KBM-7 (cell line): ENCODE measurements at regions not wholly inside any gene's neighbourhood (a gene's known extent, or its start where the extent isn't known, plus 50 kb on each side); places are given as distances from the start of the nearest gene placed in this dataset.
"Not testable (repeated sequence)": the region's sequence is repeated elsewhere in the genome, so short reads cannot be mapped to it uniquely, and the experiment has no call there.

Experiments
- DNase-seq: peaks from one replicate; pipeline ENCODE4 v3.0.0-alpha.2; 2015
- in situ Hi-C: fragments of 300-500 bp; cut with MboI; formaldehyde crosslinking; loops from 2 replicates; pipeline ENCODE4 v1.14.3; 2020; ENCODE audit warnings: low sequenced_read_pairs, low pct_unique_long_range_greater_than_20kb, mixed read lengths

GRCh38 chr13:80011448-80012212, 329.3 kb downstream of the SPRY2 start:
- in situ Hi-C loops, result no loop called here
- DNase-seq, result peak; percentile 2

- DNase-seq, result no peak
- in situ Hi-C loops, result no loop called here
Measured at GRCh38 chr13:80010846-80011245, 330.1 kb downstream of the SPRY2 start.

DNA sequence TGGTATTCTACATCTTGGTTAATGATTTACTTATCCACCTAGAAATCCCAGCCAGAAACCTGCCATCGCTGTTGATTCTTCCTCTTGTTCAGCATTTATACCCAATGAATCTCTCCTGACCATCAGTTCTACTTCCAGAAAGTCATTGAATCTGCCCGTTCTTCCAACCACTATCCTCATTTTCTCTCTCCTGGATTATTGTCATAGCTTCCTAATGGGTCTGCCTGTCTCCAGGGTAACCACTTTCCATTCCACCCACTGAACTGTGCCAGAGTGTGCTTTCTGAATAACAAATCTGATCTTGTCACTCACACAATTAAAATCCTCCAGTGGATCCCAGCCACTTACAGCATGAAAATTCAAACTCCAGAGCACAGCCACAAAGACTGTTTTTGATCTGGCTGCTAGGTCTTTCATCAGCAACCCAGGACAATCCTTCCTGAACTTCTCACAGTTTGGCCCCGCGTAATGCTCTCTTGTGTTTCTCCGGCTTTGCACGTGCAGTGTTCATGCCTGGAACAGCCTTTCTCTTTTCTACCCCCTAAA, 330.6 kb downstream of the SPRY2 start:
- DNase-seq, result no peak
- in situ Hi-C loops, result no loop called here

- DNase-seq, result no peak
- in situ Hi-C loops, result no loop called here
Measured at GRCh38 chr13:80009760-80010159, 331.2 kb downstream of the SPRY2 start.

GRCh38 chr13:80006940-80007339, 334.0 kb downstream of the SPRY2 start:
- in situ Hi-C loops, result no loop called here
- no peak for DNase-seq

- in situ Hi-C loops, result no loop called here
- DNase-seq, result no peak
Measured at GRCh38 chr13:80001510-80001842, 339.4 kb downstream of the SPRY2 start.

DNA sequence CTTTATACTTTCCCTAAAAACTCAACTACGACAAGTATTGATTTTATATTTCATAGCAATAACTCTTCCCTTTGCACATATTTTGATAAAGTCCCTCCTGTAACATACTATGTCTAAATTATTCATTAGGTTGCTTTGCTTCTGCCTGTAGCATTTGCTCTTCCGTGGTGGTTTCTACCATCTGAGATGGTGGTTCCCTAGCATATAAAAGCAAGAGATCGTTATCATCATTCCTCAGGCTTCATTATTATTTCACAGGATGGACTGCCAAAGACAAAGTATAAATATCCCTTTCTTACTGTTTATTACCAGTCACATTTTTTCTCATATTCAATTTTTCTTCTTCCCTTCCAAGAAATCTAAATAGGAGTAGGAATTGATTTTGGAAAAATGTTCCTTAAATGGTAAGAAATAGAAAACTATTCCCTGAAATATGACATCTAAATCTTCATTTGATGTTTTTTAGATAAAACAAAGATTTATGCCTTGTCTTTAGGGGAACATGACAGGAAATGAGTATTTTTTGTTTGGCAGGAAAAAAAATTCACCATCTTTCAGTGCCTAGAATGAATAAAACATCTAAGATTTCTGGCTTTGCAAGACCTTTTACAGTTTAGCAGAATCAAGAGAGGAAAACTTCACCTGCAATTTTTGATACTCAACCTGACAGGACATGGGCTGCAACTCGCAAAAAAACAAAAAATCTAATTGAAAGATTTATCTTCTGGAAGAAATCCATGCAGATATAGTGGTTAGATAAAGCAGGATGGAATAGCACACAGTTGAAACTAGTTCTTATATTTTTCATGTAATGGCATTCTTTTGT, 340.0 kb downstream of the SPRY2 start:
- DNase-seq, result no peak
- in situ Hi-C loops, result no loop called here

GRCh38 chr13:79999601-80000000, 341.3 kb downstream of the SPRY2 start:
- DNase-seq, result peak; percentile 16

GRCh38 chr13:79998381-79998880, 342.5 kb downstream of the SPRY2 start:
- in situ Hi-C loops, result no loop called here
- no peak for DNase-seq

More at GRCh38 chr13:79999601-80000000, 341.3 kb downstream of the SPRY2 start:
- in situ Hi-C loops, result no loop called here

GRCh38 chr13:79997244-79997643, 343.7 kb downstream of the SPRY2 start:
- in situ Hi-C loops, result no loop called here
- no peak for DNase-seq

- no peak for DNase-seq
- in situ Hi-C loops, result no loop called here
Measured at GRCh38 chr13:79995334-79995733, 345.6 kb downstream of the SPRY2 start.

DNA sequence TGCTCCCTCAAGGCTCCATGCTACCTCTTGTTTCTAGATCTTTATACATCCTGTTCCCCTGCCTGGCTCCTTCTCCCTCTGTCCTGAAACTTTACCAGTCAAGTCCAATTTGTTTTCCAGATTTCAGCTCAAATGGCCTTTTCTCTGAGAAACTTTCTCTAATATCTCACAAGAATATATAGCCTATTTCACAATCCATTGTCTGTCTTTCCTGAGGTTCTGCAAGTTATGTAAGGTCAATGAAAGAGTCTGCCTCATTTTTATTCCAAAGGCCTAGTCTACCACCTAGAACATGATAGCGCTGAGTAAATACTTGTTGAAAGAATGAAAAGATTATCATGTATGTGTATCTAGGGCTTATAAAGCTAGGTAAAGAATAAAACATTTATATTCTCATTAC, 348.8 kb downstream of the SPRY2 start:
- no peak for DNase-seq
- in situ Hi-C loops, result no loop called here

DNA sequence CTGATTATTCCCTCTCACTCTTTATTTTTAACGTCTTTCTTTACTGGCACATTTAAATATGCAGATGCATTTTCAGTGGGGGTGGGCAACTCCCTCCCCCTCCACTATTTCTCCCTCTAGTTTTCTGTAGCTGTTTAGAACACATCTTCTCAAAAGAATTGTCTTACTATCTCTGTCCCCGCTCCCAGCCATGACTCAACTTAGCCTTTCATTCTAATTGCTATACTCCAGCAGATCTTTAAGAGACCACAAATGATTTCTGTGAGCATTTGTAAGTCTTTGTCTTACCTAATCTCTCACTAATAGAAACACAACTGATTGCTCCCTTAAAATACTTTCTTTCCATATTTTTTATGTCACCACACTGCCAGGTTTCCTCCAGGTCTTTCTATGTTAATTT, 350.9 kb downstream of the SPRY2 start:
- DNase-seq, result no peak

DNA sequence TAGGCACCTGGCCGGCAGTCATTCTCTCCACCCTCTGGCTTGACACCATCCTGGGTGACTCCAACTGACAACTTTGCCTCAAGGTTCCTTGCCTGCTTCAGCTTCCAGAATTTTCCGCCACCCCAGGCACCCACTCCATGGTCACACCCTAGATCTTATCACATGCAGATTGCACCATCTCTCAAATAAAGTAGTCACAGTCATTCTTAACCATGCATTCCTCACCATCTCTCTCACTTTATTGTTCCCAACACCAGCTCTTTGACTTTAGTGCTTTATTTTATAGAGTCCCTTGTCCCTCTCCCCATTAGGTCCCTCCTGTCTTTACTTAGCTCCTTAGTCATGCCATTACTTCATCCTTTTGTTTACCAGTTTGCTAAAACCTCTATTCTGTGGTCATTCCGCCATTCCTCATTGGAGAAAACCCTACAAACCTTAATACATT, 351.7 kb downstream of the SPRY2 start:
- in situ Hi-C loops, result no loop called here

More for the DNA sequence above, 350.9 kb downstream of the SPRY2 start:
- in situ Hi-C loops, result no loop called here

GRCh38 chr13:79988573-79988972, 352.4 kb downstream of the SPRY2 start:
- in situ Hi-C loops, result no loop called here
- DNase-seq, result no peak

More for the DNA sequence above, 351.7 kb downstream of the SPRY2 start:
- DNase-seq, result no peak

DNA sequence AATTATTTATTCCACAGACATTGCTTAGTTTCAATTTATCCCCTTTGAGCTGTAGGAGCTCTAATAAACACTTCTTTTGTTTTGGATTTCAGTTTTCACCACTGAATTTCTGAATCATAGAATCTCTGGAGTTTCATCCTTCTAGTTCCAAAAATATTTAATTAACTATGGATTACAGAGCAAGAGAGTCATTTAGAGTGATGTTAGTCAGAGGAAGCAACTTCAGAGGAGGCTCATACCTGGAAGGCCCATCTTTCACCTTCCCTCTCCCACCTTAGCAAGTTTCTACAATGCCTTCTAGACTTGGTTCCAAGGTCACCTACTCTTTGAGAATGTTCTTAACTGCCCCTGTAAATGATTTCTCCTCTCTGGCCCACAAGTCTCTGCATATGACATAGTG, 353.2 kb downstream of the SPRY2 start:
- no peak for DNase-seq
- in situ Hi-C loops, result no loop called here

DNA sequence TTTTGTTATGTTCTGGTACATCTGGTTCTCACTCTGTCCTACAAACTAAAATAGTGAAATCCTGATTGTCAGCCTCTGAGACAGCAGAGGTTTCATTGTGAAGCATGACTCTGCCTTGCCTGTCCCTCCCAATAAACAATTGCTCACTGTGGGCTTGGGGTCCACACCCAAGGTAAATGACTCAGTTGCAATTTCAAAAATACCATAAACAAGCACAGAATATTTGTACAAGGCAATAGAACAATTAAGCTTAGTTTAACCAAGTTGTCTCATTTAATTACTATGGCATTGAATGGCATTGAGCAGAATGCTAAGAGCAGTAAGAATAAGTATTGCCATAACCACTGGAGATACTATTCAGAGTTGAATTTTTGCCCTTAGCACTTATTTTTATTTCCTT, 353.6 kb downstream of the SPRY2 start:
- no peak for DNase-seq
- in situ Hi-C loops, result no loop called here

DNA sequence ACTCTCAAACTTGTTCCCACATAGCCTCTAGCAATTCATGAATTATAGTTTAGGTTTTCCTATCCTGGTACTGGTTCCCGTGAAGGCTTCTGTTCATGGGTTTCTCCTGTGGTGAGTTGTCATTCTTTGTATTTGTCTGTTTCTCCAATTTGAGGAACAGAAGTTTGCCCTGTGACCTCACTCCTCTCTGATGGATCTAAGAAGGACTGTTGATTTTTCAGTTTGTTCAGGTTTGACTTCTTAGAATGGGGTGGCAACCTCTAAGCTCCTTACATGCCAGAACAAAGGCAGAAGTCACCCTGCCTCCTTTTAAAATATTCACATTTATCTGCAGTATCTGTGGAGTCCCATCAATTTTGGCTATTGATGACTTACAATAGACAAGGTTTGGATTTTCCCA, 354.0 kb downstream of the SPRY2 start:
- in situ Hi-C loops, result no loop called here
- no peak for DNase-seq

DNA sequence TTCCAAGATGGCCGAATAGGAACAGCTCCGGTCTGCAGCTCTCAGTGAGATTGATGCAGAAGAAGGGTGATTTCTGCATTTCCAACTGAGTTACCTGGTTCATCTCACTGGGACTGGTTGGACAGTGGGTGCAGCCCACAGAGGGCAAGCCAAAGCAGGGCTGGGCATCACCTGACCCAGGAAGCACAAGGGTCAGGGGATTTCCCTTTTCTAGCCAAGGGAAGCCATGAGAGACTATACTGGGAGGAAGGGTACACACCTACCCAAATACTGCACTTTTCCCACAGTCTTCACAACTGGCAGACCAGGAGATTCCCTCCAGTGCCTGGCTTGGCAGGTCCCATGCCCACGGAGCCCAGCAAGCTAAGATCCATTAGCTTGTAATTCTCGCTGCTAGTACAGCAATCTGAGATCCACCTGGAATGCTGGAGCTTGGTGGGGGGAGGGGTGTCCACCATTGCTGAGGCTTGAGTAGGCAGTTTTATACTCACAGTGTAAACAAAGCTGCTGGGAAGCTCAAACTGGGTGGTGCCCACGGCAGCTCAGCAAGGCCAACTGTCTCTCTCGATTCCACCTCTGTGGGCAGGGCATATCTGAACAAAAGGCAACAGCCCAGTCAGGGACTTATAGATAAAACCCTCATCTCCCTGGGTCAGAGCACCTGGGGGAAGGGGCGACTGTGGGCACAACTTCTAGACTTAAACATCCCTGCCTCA, 365.8 kb downstream of the SPRY2 start:
- DNase-seq, in situ Hi-C loops: not testable (repeated sequence)
